SH-SY5Y (cell line): ENCODE measurements at regions not wholly inside any gene's neighbourhood (a gene's known extent, or its start where the extent isn't known, plus 50 kb on each side); places are given as distances from the start of the nearest gene placed in this dataset.

Experiments
- GATA2 ChIP-seq: IDR thresholded peaks from 2 replicates; pipeline ENCODE4 v1.6.1; 2011; ENCODE audit warnings: mild to moderate bottlenecking, low read depth, low read length
- GATA3 ChIP-seq: IDR thresholded peaks from 2 replicates; pipeline ENCODE4 v1.6.1; 2011; ENCODE audit warnings: low read depth, mild to moderate bottlenecking, low read length, moderate library complexity

GRCh38 chr3:192980632-192981031, 63.0 kb upstream of the MB21D2 start:
- TF ChIP-seq GATA2 (no peak), GATA3 (no peak)

- TF ChIP-seq GATA3 (no peak), GATA2 (no peak)
Observed at GRCh38 chr3:192986379-192986778, 68.7 kb upstream of the MB21D2 start.

- no peak for TF ChIP-seq GATA3
- no peak for TF ChIP-seq GATA2
Observed at GRCh38 chr3:192991356-192991755, 73.7 kb upstream of the MB21D2 start.

- no peak for TF ChIP-seq GATA2
- no peak for TF ChIP-seq GATA3
Observed at GRCh38 chr3:192992361-192992760, 74.7 kb upstream of the MB21D2 start.

GRCh38 chr3:192993411-192993810, 75.8 kb upstream of the MB21D2 start:
- TF ChIP-seq GATA3 (no peak), GATA2 (no peak)

GRCh38 chr3:193008654-193009053, 91.0 kb upstream of the MB21D2 start:
- TF ChIP-seq GATA2 (no peak), GATA3 (no peak)

- no peak for TF ChIP-seq GATA3
- TF ChIP-seq GATA2, result no peak
Observed at GRCh38 chr3:193010191-193010590, 92.5 kb upstream of the MB21D2 start.

GRCh38 chr3:193011958-193012357, 94.3 kb upstream of the MB21D2 start:
- TF ChIP-seq GATA3 (no peak), GATA2 (no peak)

- TF ChIP-seq GATA3, result no peak
- no peak for TF ChIP-seq GATA2
Observed at GRCh38 chr3:193014902-193015301, 97.2 kb upstream of the MB21D2 start.

GRCh38 chr3:193016437-193016901, 98.8 kb upstream of the MB21D2 start:
- TF ChIP-seq GATA2 (no peak), GATA3 (no peak)

- TF ChIP-seq GATA2 (no peak), GATA3 (no peak)
Observed at GRCh38 chr3:193021506-193022010, 103.9 kb upstream of the MB21D2 start.

GRCh38 chr3:193023218-193023617, 105.6 kb upstream of the MB21D2 start:
- no peak for TF ChIP-seq GATA2
- TF ChIP-seq GATA3, result no peak

- TF ChIP-seq GATA3, result no peak
- no peak for TF ChIP-seq GATA2
Observed at GRCh38 chr3:193028258-193028657, 110.6 kb upstream of the MB21D2 start.

- TF ChIP-seq GATA3 (no peak), GATA2 (no peak)
Observed at GRCh38 chr3:193029800-193030199, 112.1 kb upstream of the MB21D2 start.

GRCh38 chr3:193030276-193030675, 112.6 kb upstream of the MB21D2 start:
- TF ChIP-seq GATA3 (no peak), GATA2 (no peak)

- no peak for TF ChIP-seq GATA2
- no peak for TF ChIP-seq GATA3
Observed at GRCh38 chr3:193031911-193032310, 114.3 kb upstream of the MB21D2 start.
